BLaER1 treated with 17β-estradiol and CSF1 and Interleukin-3, amounts not matched to agents 10 nM and 100 nM (cell line): ENCODE measurements at regions not wholly inside any gene's neighbourhood (a gene's known extent, or its start where the extent isn't known, plus 50 kb on each side); places are given as distances from the start of the nearest gene placed in this dataset.

ENCODE experiments used
- H3K27ac ChIP-seq, 11 experiments: shearing (Covaris generic); formaldehyde crosslinking; 2 replicates each; pipeline ENCODE4 v1.8.1; 2022
- H3K27me3 ChIP-seq, 11 experiments: shearing (Covaris generic); formaldehyde crosslinking; 2 replicates each; pipeline ENCODE4 v1.8.1; 2022
- H3K36me3 ChIP-seq, 11 experiments: shearing (Covaris generic); formaldehyde crosslinking; 2 replicates each; pipeline ENCODE4 v1.8.1; 2022
- H3K4me1 ChIP-seq, 10 experiments: shearing (Covaris generic); formaldehyde crosslinking; 2 replicates each; pipeline ENCODE4 v1.8.1; 2022
- H3K4me2 ChIP-seq, 11 experiments: shearing (Covaris generic); formaldehyde crosslinking; 2 replicates each; pipeline ENCODE4 v1.8.1; 2022
- H3K4me3 ChIP-seq, 10 experiments: shearing (Covaris generic); formaldehyde crosslinking; 2 replicates each; pipeline ENCODE4 v1.8.1; 2022
- H3K9ac ChIP-seq, 11 experiments: shearing (Covaris generic); formaldehyde crosslinking; 2 replicates each; pipeline ENCODE4 v1.8.1; 2022
- H3K9me3 ChIP-seq, 11 experiments: shearing (Covaris generic); formaldehyde crosslinking; replicated peaks in 1 of 11; 2 replicates each; pipeline ENCODE4 v1.8.1; 2022
- H4K20me1 ChIP-seq, 11 experiments: shearing (Covaris generic); formaldehyde crosslinking; 2 replicates each; pipeline ENCODE4 v1.8.1; 2022
- Cebpa-rat ChIP-seq, 11 experiments: shearing (Covaris generic); IDR thresholded peaks; 2 replicates each; pipeline ENCODE4 v1.8.1; 2022

DNA sequence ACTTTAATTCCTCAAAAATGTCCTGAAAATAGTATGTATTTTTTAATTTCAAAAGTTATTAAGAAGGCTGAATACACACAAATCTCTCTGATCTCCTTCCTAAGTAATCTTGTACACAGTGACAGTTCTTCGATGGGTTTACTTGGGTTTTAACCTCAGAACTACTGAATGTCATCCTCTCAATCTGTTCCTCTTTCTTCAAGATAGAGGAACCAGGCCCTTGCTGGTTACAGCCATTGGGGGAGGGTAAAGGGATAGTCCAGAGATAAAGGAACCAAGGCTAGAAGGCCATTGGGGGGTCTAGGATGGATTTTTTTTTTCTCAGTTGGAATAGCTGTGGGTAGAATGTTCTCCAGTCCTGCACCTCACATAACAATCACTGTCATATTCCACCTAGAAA, 224.9 kb downstream of the SKIDA1 start:
- no peak for TF ChIP-seq Cebpa-rat (IDR thresholded peaks at IDR 0.05)
- Histone ChIP-seq H3K9ac (no peak overlapping the region), H3K27ac (no peak overlapping the region), H3K9me3 (no peaks in the 10 kb centered on the region), H3K4me1 (peaks cover 3 to 18% (median 8%) of the 10 kb centered on the region in 10 experiments; a peak in 16 of 20 replicates), H4K20me1 (no peaks in the 10 kb centered on the region), H3K4me2 (peak overlapping the region in 4 of 11 experiments; percentile 1 to 77 (median 30); a peak in 3 of 22 replicates), H3K4me3 (no peak overlapping the region), H3K27me3 (no peaks in the 10 kb centered on the region), H3K36me3 (no peaks in the 10 kb centered on the region)

DNA sequence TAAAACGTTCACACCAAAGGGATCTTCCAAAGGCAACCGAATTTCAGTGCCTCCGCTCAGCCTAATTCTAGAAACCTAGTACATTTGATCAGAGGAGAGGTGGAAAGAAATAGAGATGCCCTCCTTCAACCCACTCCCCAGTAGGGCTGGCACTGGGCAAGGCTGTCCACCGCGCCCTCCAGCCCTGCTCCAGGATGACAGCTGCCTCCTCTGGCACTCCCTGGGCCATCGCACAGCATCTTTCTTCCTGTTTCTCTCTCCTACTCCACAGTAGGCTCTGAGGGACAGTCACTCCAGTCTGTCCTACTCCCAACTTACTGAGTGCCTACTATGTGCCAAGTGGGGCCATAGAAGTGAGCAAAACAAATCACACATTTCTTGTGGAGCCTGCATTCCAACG, 226.2 kb downstream of the SKIDA1 start:
- TF ChIP-seq Cebpa-rat (IDR thresholded peaks at IDR 0.05): no peak
- H3K9ac ChIP-seq: no peak overlapping the region

DNA sequence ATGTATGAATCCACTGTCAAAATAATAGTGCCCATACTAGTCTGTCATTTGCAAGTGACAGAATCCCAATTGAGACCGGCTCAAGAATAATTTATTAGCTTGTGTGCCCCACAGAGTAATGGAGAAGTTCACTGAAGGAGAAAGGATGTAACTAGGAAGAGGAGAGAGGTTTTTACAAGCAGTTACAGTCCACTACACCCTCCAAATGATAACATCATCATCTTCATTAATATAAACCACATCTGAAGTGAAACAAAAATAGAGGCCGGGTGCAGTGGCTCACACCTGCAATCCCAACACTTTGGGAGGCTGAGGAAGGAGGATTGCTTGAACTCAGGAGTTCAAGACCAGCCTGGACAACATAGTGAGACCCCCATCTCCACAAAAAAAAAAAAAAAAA, 226.8 kb downstream of the SKIDA1 start:
- TF ChIP-seq Cebpa-rat (IDR thresholded peaks at IDR 0.05): no peak
- Histone ChIP-seq H3K36me3 (no peaks in the 10 kb centered on the region), H3K4me3 (no peak overlapping the region), H3K27ac (no peak overlapping the region), H3K4me2 (no peak overlapping the region), H3K9ac (no peak overlapping the region), H3K9me3 (no peaks in the 10 kb centered on the region), H4K20me1 (no peaks in the 10 kb centered on the region), H3K4me1 (peaks cover 3 to 18% (median 8%) of the 10 kb centered on the region in 10 experiments; a peak in 16 of 20 replicates), H3K27me3 (no peaks in the 10 kb centered on the region)

More for the DNA sequence above, 226.2 kb downstream of the SKIDA1 start:
- Histone ChIP-seq H4K20me1 (no peaks in the 10 kb centered on the region), H3K27me3 (no peaks in the 10 kb centered on the region), H3K4me2 (no peak overlapping the region), H3K9me3 (no peaks in the 10 kb centered on the region), H3K27ac (no peak overlapping the region), H3K4me3 (no peak overlapping the region), H3K4me1 (peaks cover 3 to 18% (median 8%) of the 10 kb centered on the region in 10 experiments; a peak in 16 of 20 replicates), H3K36me3 (no peaks in the 10 kb centered on the region)

DNA sequence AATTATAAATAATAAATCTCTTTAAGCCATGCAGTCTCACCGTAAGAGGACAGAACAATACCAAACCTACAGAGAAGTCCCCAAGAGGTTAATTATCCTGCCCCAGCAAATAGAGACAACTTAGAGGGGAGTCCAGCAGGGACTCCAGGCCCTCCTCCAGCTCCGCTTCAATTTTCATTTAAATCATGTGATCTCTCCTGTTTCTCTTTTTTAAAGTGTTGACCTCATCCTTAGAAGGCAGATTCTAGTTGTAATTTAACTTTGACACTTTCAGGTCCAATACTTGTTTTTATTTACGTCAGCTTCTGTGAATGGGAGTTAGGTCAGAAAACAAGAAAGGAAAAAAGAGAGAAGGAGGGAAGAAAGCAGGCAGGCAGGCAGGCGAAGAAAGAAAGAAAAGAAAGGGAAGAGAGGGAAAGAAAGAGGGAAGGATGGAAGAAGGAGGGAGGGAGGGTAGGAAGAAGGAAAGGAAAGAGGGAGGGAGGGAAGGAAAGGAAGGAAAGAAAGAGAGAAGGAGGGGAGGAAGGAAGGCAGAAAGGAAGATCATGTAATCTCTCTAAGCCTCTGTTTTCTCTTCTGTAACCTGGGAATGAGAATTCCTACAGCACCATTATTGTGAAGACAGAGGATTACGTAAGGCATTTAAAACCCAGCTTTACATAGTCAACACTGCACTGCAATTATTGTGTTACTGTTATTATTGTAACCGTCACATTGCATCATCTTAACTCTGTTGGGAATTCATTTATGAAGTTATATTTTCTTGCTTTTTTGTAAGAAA, 227.7 kb downstream of the SKIDA1 start:
- H3K4me3 ChIP-seq: no peak overlapping the region
- no peak for TF ChIP-seq Cebpa-rat (IDR thresholded peaks at IDR 0.05)
- H3K9ac ChIP-seq: no peak overlapping the region
- no peaks in the 10 kb centered on the region for H4K20me1 ChIP-seq
- no peak overlapping the region for H3K4me2 ChIP-seq
- peaks cover 3 to 18% (median 9%) of the 10 kb centered on the region in 10 experiments; a peak in 16 of 20 replicates for H3K4me1 ChIP-seq
- no peaks in the 10 kb centered on the region for H3K27me3 ChIP-seq
- H3K27ac ChIP-seq: no peak overlapping the region
- no peaks in the 10 kb centered on the region for H3K9me3 ChIP-seq
- no peaks in the 10 kb centered on the region for H3K36me3 ChIP-seq

DNA sequence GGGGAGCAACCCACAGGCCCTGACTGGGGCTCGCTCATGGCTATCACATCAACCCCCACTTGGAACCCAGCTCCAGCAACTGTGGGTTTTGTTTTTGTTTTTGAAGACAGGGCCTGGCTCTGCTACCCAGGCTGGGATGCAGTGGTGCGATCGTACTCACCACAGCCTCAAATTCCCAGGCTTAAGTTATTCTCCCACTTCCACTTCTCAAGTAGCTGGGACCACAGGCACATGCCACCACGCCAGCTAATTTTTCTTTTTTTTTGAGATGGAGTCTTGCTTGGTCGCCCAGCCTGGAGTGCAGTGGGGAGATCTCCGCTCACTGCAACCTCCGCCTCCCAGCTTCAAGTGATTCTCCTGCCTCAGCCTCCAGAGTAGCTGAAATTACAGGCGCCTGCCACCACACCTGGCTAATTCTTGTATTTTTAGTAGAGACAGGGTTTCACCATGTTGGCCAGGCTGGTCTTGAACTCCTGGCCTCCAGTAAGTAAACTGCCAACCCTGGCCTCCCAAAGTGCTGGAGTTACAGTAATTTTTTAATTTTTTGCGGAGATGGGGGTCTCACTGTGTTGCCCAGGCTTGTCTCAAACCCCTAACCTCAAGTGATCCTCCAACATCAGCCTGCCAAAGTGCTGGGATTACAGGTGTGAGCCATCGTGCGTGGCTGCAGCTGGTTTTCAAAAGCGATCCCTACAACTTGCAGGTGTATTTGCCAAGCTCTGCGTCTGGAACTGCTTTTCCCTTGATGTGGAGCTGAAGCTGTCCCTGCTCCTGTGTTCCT, 228.7 kb downstream of the SKIDA1 start:
- Histone ChIP-seq H3K4me1 (peaks cover 3 to 21% (median 10%) of the 10 kb centered on the region in 10 experiments; a peak in 16 of 20 replicates), H3K9ac (no peak overlapping the region), H3K27me3 (no peaks in the 10 kb centered on the region), H3K27ac (no peak overlapping the region), H3K4me3 (no peak overlapping the region), H3K9me3 (no peaks in the 10 kb centered on the region), H4K20me1 (no peaks in the 10 kb centered on the region), H3K4me2 (peak overlapping the region in 7 of 11 experiments; percentile 1 to 58 (median 33); a peak in 10 of 22 replicates), H3K36me3 (no peaks in the 10 kb centered on the region)
- TF ChIP-seq Cebpa-rat (IDR thresholded peaks at IDR 0.05): no peak

DNA sequence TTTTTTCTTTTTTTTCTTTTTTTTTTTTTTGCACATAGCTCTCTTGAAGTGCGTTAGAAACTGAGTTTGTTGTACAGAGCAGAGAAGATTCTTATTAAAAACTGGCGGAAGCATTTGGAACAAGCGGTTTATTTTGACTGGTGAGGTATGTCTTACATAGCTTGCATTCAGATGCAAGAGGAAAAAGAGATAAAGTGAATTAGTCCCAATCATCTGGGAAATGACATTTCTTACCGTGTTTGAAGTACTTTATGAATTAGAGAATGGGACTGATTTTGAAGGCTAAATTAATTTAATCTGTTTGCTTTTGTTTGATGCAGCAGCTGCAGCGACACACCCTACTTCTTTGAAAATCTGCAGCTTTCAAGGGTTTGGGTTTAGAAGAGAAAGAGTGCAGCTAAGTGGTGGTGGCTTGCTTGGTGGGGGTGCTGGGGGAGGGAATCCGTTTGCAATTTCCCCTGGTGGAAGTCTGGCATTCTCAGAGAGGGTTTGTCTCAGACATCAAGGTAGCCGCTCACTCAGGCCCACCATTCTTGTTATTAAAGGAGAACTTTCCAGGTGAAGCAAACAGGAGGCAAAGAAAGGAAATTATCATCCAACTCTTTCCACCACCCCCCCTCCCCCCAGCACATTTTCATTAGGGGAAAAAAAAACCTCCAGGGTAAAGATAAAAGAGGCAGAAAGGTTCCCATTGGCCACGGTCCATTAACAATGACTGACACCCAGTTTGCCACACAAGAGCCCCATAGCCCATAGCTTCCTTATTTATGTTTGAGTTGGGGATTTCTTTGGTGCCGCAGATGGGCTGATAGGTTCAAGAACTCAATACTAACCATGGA, 231.7 kb downstream of the SKIDA1 start:
- no peak overlapping the region for H3K9ac ChIP-seq
- H3K36me3 ChIP-seq: no peaks in the 10 kb centered on the region
- H3K4me3 ChIP-seq: no peak overlapping the region
- no peak overlapping the region for H3K27ac ChIP-seq
- peaks cover 0 to 17% (median 7%) of the 10 kb centered on the region in 10 experiments; a peak in 10 of 20 replicates for H3K4me1 ChIP-seq
- no peaks in the 10 kb centered on the region for H4K20me1 ChIP-seq
- no peaks in the 10 kb centered on the region for H3K27me3 ChIP-seq
- no peaks in the 10 kb centered on the region for H3K9me3 ChIP-seq
- H3K4me2 ChIP-seq: no peak overlapping the region
- no peak for TF ChIP-seq Cebpa-rat (IDR thresholded peaks at IDR 0.05)

DNA sequence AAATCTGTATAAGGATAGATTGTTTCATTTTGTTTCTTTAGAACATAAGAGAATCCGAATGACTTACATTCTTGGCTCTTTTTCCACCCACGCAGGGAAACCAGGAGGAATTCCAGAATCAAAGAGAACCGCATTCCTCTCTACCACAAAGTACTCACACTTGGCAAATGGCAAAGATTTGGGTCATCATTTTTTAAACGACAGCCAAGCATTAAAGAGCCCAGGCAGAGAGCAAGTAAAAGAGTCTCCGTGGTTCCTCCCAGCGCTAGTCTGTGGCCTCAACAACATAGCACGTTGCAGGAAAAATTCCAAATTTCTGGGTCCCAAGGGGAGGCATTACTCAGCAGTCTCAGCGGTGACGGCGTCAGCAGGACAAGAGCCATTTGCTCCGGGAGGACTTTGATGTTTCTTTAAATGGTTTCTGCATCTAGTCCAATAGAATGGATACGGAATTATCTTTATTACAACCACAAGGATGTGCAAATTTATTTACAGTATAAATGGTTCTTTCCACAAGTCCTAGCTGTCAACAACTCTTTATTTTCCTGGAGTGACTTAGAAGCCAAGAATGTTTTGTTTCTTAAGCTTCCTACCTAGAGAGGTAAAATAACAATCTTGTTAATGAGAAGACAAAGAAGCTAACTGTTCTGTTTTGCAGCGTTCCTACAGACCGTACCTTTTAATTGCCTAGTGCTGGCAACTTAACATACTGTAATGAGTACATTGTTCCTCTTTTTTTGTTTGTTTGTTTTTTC, 232.5 kb downstream of the SKIDA1 start:
- peaks cover 0 to 5% (median 2%) of the 10 kb centered on the region in 11 experiments; a peak in 7 of 22 replicates for H3K9me3 ChIP-seq
- H4K20me1 ChIP-seq: no peaks in the 10 kb centered on the region
- no peak overlapping the region for H3K4me3 ChIP-seq
- no peak overlapping the region for H3K4me2 ChIP-seq
- H3K4me1 ChIP-seq: peaks cover 0 to 17% (median 7%) of the 10 kb centered on the region in 10 experiments; a peak in 10 of 20 replicates
- no peak overlapping the region for H3K9ac ChIP-seq
- no peak for TF ChIP-seq Cebpa-rat (IDR thresholded peaks at IDR 0.05)
- no peaks in the 10 kb centered on the region for H3K27me3 ChIP-seq
- no peak overlapping the region for H3K27ac ChIP-seq
- H3K36me3 ChIP-seq: no peaks in the 10 kb centered on the region

DNA sequence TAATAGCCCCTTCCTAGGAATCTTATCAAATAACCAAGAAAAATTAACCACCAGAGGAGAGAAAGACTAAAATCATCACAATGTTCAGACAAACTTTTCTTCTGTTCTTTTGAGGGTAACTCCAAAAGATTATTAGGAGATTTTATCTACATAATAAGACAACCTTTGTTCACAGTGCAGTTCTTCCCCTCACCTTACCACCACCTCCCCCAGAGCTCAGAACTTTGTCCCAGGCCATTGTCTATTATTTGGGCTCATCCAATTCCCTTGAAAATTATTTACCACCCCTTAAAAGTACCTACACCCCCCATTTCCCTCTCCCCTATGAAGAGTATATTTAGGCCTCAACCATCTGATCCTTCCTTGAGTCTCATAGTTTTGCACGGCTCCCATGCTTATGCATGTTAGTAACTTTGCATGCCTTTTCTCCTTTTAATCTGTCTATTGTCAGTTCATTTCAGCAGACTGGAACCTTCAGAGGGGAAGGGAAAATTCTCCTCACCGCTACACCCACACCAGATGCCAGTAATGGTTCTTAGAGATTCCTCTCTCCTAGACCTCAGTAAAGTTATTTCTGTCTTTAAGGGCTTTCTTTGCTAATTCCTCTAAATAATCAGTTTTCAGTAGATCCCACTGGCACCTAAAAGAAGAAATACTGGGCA, 234.9 kb downstream of the SKIDA1 start:
- Histone ChIP-seq H3K27me3 (no peaks in the 10 kb centered on the region), H3K4me1 (peaks cover 0 to 6% (median 0%) of the 10 kb centered on the region in 10 experiments; a peak in 3 of 20 replicates), H3K9ac (no peak overlapping the region), H3K36me3 (no peaks in the 10 kb centered on the region), H3K27ac (no peak overlapping the region), H3K9me3 (peaks cover 7 to 21% (median 17%) of the 10 kb centered on the region in 11 experiments), H4K20me1 (no peaks in the 10 kb centered on the region), H3K4me2 (no peak overlapping the region), H3K4me3 (no peak overlapping the region)
- TF ChIP-seq Cebpa-rat (IDR thresholded peaks at IDR 0.05): no peak
